ENCODE measurements at regions not wholly inside any gene's neighbourhood (a gene's known extent, or its start where the extent isn't known, plus 50 kb on each side); places are given as distances from the start of the nearest gene placed in this dataset.

DNA sequence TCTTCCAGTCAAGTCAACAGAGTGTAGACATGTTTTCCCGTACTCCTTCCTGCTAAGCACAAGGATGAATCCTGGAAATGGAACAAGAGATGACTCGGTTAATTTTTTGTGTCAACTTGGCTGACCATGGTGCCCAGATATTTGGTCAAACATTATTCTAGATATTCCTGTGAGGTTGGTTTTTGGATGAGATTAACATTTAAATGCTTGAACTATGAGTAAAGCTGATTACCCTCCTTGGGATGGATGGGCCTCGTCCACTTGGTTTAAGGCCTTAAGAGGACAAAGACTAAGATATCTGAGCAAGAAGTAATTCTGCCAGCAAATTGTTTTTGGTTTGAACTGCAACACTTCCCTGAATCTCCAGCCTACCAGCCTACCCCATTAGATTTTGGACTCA, 338.1 kb upstream of the MSX2 start:
- Mint-ChIP-seq H3K27ac (no peak overlapping the region), H3K4me3 (no peak overlapping the region), H3K36me3 (no peaks in the 10 kb centered on the region), H3K27me3 (peaks cover 12 to 13% of the 10 kb centered on the region in 2 donors), H3K9me3 (peaks cover 0 to 2% (median 2%) of the 10 kb centered on the region in 5 donors), H3K4me1 (no peaks in the 10 kb centered on the region)
- peaks cover 5% of the 10 kb centered on the region for H3K27me3 ChIP-seq (ENCODE audit: insufficient read depth, low read length, poor library complexity, severe bottlenecking)
- H3K36me3 ChIP-seq (ENCODE audit: insufficient read depth, low read length), result no peaks in the 10 kb centered on the region
- CTCF ChIA-PET, result no interaction called here
- no peak overlapping the region for H3K27ac ChIP-seq (ENCODE audit: low read depth, low read length)
- DNase-seq, result no peak
- H3K4me1 ChIP-seq (ENCODE audit: insufficient read depth, low read length), result no peaks in the 10 kb centered on the region
- H3K4me3 ChIP-seq (ENCODE audit: low read length), result no peak overlapping the region
- POLR2A ChIA-PET, result no interaction called here
- H3K9me3 ChIP-seq (ENCODE audit: low read length), result no peaks in the 10 kb centered on the region

DNA sequence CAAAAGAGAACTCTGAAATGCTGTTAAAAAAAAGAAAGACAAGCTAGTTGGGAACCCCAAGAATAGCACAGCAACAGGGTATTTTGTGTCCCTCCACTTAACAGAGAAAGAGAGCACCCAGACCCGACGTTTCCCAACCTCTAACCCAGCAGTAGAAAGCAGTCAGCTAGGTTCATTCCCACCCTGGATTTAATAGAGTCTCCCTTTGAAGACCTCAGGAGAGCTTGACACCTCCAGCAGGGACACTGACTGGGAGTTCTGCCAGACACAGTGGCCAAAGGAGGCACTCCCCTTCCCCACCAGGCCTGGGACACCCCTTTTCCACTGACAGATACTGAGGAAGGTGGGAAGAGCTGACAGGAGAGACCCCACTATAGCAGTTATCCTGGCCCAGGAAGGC, 337.5 kb upstream of the MSX2 start:
- Mint-ChIP-seq H3K27ac (no peak overlapping the region), H3K4me1 (no peaks in the 10 kb centered on the region), H3K4me3 (no peak overlapping the region), H3K9me3 (peaks cover 0 to 2% (median 2%) of the 10 kb centered on the region in 5 donors), H3K27me3 (peaks cover 12 to 13% of the 10 kb centered on the region in 2 donors), H3K36me3 (no peaks in the 10 kb centered on the region)
- Histone ChIP-seq H3K9me3 (ENCODE audit: low read length) (no peaks in the 10 kb centered on the region), H3K4me3 (ENCODE audit: low read length) (no peak overlapping the region), H3K4me1 (ENCODE audit: insufficient read depth, low read length) (no peaks in the 10 kb centered on the region), H3K27ac (ENCODE audit: low read depth, low read length) (no peak overlapping the region), H3K36me3 (ENCODE audit: insufficient read depth, low read length) (no peaks in the 10 kb centered on the region), H3K27me3 (ENCODE audit: insufficient read depth, low read length, poor library complexity, severe bottlenecking) (peaks cover 5% of the 10 kb centered on the region)
- POLR2A ChIA-PET, result no interaction called here
- CTCF ChIA-PET, result no interaction called here
- DNase-seq, result no peak

DNA sequence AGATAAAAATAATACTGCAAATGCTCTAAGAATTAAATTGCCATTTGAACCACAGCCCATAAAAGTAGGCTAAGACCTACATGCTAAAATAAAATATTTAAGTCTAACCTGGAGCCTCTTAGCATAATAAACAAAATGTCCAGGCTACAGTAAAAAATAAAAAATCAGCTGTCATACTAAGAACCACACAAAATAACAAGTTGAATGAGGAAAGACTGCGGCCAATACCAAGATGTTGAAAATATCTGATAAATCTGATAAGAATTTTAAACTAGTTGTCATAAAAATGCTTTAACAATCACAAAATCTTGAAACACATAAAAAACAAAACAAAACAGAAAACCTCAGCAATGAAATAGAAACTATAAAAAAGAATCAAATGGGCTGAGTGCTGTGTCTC, 336.9 kb upstream of the MSX2 start:
- Histone ChIP-seq H3K9me3 (ENCODE audit: low read length) (no peaks in the 10 kb centered on the region), H3K4me3 (ENCODE audit: low read length) (no peak overlapping the region), H3K27me3 (ENCODE audit: insufficient read depth, low read length, poor library complexity, severe bottlenecking) (peaks cover 5% of the 10 kb centered on the region), H3K4me1 (ENCODE audit: insufficient read depth, low read length) (no peaks in the 10 kb centered on the region), H3K36me3 (ENCODE audit: insufficient read depth, low read length) (no peaks in the 10 kb centered on the region), H3K27ac (ENCODE audit: low read depth, low read length) (no peak overlapping the region)
- Mint-ChIP-seq H3K9me3 (peaks cover 0 to 2% (median 2%) of the 10 kb centered on the region in 5 donors), H3K36me3 (no peaks in the 10 kb centered on the region), H3K4me3 (no peak overlapping the region), H3K27ac (no peak overlapping the region), H3K4me1 (no peaks in the 10 kb centered on the region), H3K27me3 (peaks cover 10 to 12% of the 10 kb centered on the region in 2 donors)
- CTCF ChIA-PET, result no interaction called here
- no peak for DNase-seq
- POLR2A ChIA-PET, result no interaction called here

DNA sequence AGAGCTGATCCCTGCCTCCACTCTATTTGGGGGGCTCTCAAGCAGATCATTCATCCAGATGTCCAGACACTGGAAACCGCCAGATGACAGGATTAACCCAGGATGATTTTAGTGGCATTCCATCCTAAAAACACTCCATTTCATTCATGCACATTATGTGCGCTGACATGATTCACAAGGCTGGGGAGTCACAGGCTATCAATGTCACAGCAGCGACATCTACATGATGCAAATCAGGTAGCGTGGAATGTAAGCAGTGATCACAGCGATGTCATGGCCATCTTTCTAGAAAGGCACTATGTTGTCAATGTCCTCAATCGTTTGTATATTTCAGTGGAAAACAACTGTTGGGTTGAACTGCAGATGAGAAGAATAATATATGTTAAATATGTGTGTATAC, 331.5 kb upstream of the MSX2 start:
- Histone ChIP-seq H3K4me3 (ENCODE audit: low read length) (no peak overlapping the region), H3K27ac (ENCODE audit: low read depth, low read length) (no peak overlapping the region), H3K9me3 (ENCODE audit: low read length) (no peaks in the 10 kb centered on the region), H3K27me3 (ENCODE audit: insufficient read depth, low read length, poor library complexity, severe bottlenecking) (no peaks in the 10 kb centered on the region), H3K36me3 (ENCODE audit: insufficient read depth, low read length) (no peaks in the 10 kb centered on the region), H3K4me1 (ENCODE audit: insufficient read depth, low read length) (no peaks in the 10 kb centered on the region)
- Mint-ChIP-seq H3K36me3 (no peaks in the 10 kb centered on the region), H3K27me3 (no peaks in the 10 kb centered on the region), H3K4me1 (no peaks in the 10 kb centered on the region), H3K4me3 (no peak overlapping the region), H3K9me3 (peaks cover 0 to 2% (median 0%) of the 10 kb centered on the region in 5 donors), H3K27ac (no peak overlapping the region)
- DNase-seq, result no peak
- POLR2A ChIA-PET, result no interaction called here
- CTCF ChIA-PET, result no interaction called here

DNA sequence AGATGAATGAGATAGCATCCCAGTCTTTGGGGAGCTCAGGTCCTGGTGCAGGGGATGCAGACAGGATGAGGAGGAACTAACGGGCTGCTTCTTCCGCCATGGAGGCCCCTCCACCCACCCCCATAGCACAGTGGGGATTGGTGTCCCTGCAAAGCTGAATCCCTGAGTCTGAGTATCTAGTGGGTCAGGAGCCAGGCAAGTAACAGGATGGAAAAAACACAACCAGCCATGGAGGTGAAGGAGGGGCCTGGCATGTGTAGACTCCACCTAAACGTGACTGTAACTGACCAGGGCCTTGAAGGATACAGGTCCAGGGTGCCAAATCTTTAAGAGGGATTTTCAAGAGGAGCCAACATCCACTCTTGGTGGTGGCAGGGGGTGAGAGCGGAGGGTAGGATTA, 327.8 kb upstream of the MSX2 start:
- Mint-ChIP-seq H3K36me3 (no peaks in the 10 kb centered on the region), H3K27ac (no peak overlapping the region), H3K9me3 (peaks cover 0 to 3% (median 0%) of the 10 kb centered on the region in 5 donors), H3K4me1 (no peaks in the 10 kb centered on the region), H3K4me3 (no peak overlapping the region), H3K27me3 (no peaks in the 10 kb centered on the region)
- POLR2A ChIA-PET, result no interaction called here
- DNase-seq, result no peak
- Histone ChIP-seq H3K4me1 (ENCODE audit: insufficient read depth, low read length) (no peaks in the 10 kb centered on the region), H3K9me3 (ENCODE audit: low read length) (no peaks in the 10 kb centered on the region), H3K27me3 (ENCODE audit: insufficient read depth, low read length, poor library complexity, severe bottlenecking) (no peaks in the 10 kb centered on the region), H3K4me3 (ENCODE audit: low read length) (no peak overlapping the region), H3K27ac (ENCODE audit: low read depth, low read length) (no peak overlapping the region), H3K36me3 (ENCODE audit: insufficient read depth, low read length) (no peaks in the 10 kb centered on the region)
- CTCF ChIA-PET, result no interaction called here

DNA sequence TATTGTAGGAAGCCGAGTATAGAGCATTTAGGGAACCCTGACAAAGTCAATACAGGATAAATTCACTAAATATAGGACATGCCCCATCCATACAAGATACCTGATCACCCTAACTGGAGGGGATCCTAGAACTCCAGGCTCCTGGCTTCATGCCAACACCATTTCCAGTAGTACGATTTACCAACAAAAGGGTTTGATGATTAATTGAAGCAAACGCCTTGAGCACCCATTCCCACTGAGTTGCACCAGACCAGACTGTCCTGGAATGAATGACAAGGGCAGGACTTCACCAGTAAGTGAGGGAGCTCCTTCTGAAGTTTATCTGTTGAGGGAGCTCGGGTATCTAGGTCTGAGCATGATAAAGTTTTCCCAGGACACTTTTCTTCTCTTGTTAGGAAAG, 327.2 kb upstream of the MSX2 start:
- Mint-ChIP-seq H3K4me1 (no peaks in the 10 kb centered on the region), H3K27ac (no peak overlapping the region), H3K4me3 (no peak overlapping the region), H3K36me3 (no peaks in the 10 kb centered on the region), H3K27me3 (no peaks in the 10 kb centered on the region), H3K9me3 (peaks cover 0 to 3% (median 0%) of the 10 kb centered on the region in 5 donors)
- POLR2A ChIA-PET, result no interaction called here
- Histone ChIP-seq H3K36me3 (ENCODE audit: insufficient read depth, low read length) (no peaks in the 10 kb centered on the region), H3K27me3 (ENCODE audit: insufficient read depth, low read length, poor library complexity, severe bottlenecking) (no peaks in the 10 kb centered on the region), H3K27ac (ENCODE audit: low read depth, low read length) (no peak overlapping the region), H3K9me3 (ENCODE audit: low read length) (no peaks in the 10 kb centered on the region), H3K4me1 (ENCODE audit: insufficient read depth, low read length) (no peaks in the 10 kb centered on the region), H3K4me3 (ENCODE audit: low read length) (no peak overlapping the region)
- CTCF ChIA-PET, result no interaction called here
- DNase-seq, result no peak

DNA sequence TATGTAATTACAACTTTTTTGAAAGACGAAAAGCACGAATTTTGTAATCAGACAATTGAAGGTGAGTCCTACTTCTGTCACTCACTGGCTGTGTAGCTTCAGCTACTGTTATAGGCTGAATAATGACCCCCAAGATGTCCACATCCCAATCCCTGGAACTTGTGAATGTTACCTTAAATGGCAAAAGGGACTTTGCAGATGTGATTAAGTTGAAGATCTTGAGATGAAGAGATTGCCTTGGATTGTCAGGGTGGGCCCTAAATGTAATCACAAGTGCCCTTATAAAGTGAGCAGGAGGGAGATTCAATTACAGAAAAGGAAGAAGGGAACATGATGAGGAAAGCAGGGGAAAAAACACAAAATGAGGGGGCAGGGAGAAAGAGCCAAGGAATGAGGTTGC, 326.2 kb upstream of the MSX2 start:
- H3K27ac Mint-ChIP-seq, result no peak overlapping the region
- H3K9me3 ChIP-seq (ENCODE audit: low read length), result no peaks in the 10 kb centered on the region
- H3K4me1 ChIP-seq (ENCODE audit: insufficient read depth, low read length), result no peaks in the 10 kb centered on the region
- H3K27ac ChIP-seq (ENCODE audit: low read depth, low read length), result no peak overlapping the region
- POLR2A ChIA-PET, result no interaction called here
- no peaks in the 10 kb centered on the region for H3K36me3 ChIP-seq (ENCODE audit: insufficient read depth, low read length)
- H3K4me3 Mint-ChIP-seq, result no peak overlapping the region
- H3K9me3 Mint-ChIP-seq, result peaks cover 0 to 3% (median 0%) of the 10 kb centered on the region in 5 donors
- no peaks in the 10 kb centered on the region for H3K27me3 ChIP-seq (ENCODE audit: insufficient read depth, low read length, poor library complexity, severe bottlenecking)
- DNase-seq, result no peak
- H3K4me1 Mint-ChIP-seq, result no peaks in the 10 kb centered on the region
- H3K4me3 ChIP-seq (ENCODE audit: low read length), result no peak overlapping the region
- no peaks in the 10 kb centered on the region for H3K36me3 Mint-ChIP-seq
- CTCF ChIA-PET, result interaction anchor here (0.9 kb wide), 1 partner anchor 10 kb away, joined by 3 read pairs; no protein-coding TSS in a partner anchor
- no peaks in the 10 kb centered on the region for H3K27me3 Mint-ChIP-seq

DNA sequence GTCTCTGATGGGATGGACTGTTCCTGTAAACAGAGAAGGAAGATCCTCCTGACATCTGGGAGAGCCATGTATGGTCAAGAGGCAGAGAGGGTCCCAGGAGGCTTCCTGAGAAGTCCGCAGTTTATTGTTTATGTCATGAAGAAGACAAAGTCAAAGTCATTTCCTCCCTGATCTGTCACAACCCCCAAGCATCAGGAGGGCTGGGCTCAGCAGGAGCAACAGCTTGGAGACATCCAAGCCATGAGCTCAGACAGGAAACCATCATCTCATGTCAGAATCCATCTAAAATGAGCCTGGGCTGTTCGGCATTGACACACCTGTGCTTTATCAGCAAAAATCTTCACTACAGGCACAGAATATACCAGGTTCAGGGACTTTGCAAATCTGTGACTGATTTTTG, 325.0 kb upstream of the MSX2 start:
- POLR2A ChIA-PET, result no interaction called here
- DNase-seq, result no peak
- CTCF ChIA-PET, result no interaction called here
- Mint-ChIP-seq H3K4me1 (no peaks in the 10 kb centered on the region), H3K9me3 (peaks cover 0 to 5% (median 0%) of the 10 kb centered on the region in 5 donors), H3K36me3 (no peaks in the 10 kb centered on the region), H3K27me3 (no peaks in the 10 kb centered on the region), H3K27ac (no peak overlapping the region), H3K4me3 (no peak overlapping the region)
- H3K36me3 ChIP-seq (ENCODE audit: insufficient read depth, low read length), result no peaks in the 10 kb centered on the region
- no peaks in the 10 kb centered on the region for H3K27me3 ChIP-seq (ENCODE audit: insufficient read depth, low read length, poor library complexity, severe bottlenecking)
- H3K9me3 ChIP-seq (ENCODE audit: low read length), result no peaks in the 10 kb centered on the region
- no peaks in the 10 kb centered on the region for H3K4me1 ChIP-seq (ENCODE audit: insufficient read depth, low read length)
- no peak overlapping the region for H3K4me3 ChIP-seq (ENCODE audit: low read length)
- no peak overlapping the region for H3K27ac ChIP-seq (ENCODE audit: low read depth, low read length)

DNA sequence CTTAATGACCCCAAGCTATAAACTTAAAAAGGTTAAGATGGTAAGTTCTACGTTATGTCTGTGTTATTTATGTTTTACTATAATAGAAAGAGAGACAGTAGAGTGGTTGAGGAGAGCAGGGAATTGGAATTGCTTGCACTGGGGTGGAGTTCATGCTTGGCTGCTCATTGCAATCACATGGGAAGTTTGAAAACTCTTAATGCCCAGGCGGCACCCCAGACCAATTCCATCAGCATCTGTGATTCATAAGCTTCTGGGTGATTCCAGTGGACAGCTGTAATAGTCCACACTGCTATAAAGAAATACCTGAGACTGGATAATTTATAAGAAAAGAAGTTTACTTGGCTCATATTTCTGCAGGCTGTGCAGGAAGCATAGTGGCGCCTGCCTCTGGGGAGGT, 323.9 kb upstream of the MSX2 start:
- CTCF ChIA-PET, result no interaction called here
- Mint-ChIP-seq H3K9me3 (peaks cover 0 to 5% (median 0%) of the 10 kb centered on the region in 5 donors), H3K27ac (no peak overlapping the region), H3K27me3 (peaks cover 0 to 8% of the 10 kb centered on the region in 2 donors), H3K36me3 (no peaks in the 10 kb centered on the region), H3K4me1 (no peaks in the 10 kb centered on the region), H3K4me3 (no peak overlapping the region)
- Histone ChIP-seq H3K4me1 (ENCODE audit: insufficient read depth, low read length) (no peaks in the 10 kb centered on the region), H3K27ac (ENCODE audit: low read depth, low read length) (no peak overlapping the region), H3K27me3 (ENCODE audit: insufficient read depth, low read length, poor library complexity, severe bottlenecking) (no peaks in the 10 kb centered on the region), H3K4me3 (ENCODE audit: low read length) (no peak overlapping the region), H3K9me3 (ENCODE audit: low read length) (no peaks in the 10 kb centered on the region), H3K36me3 (ENCODE audit: insufficient read depth, low read length) (no peaks in the 10 kb centered on the region)
- DNase-seq, result no peak
- POLR2A ChIA-PET, result no interaction called here
